ENCODE measurements at regions not wholly inside any gene's neighbourhood (a gene's known extent, or its start where the extent isn't known, plus 50 kb on each side); places are given as distances from the start of the nearest gene placed in this dataset.

GRCh38 chr2:164155558-164155957 is 419.8 kb upstream of the FIGN start:
- no peak for FAIRE-seq

DNA sequence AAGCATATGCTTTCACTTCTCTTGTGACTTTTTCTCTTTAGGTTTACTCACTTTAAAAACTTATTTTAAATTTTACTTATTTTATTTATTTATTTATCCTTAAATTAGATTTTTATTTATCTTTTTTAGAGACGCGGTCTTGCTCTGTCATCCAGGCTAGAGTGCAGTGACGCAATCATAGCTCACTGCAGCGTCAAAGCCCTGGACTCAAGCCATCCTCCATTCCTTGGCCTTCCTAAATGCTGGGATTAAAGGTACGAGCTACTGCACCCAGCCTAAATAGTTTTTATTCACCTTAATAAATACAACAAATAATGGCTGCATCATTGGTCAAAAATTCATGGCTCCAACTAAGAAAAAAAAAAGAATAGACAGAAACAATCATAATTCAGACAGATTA is 415.7 kb upstream of the FIGN start:
- FAIRE-seq, result no peak

DNA sequence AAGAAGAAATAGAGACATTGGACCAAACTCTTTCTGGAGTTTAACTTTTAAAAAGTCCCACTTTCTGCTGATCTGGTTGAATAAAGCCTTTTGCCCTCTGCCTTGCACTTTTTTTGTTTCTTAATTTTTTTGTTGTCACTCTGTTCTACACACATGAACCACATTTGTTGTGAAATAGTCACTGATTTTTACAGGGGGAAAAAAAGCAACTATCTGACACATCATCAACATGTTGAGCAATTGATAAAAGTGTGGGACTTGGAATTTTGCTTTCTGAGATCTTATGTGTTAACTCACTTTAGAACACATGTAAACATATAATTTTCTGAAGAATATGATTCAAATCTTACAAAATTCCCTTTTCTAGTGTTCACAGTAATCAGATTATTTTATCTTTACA is 414.8 kb upstream of the FIGN start:
- no peak for FAIRE-seq

GRCh38 chr2:164146441-164146840 is 410.6 kb upstream of the FIGN start:
- no peak for FAIRE-seq

GRCh38 chr2:164145093-164145987 is 409.5 kb upstream of the FIGN start:
- FAIRE-seq, result no peak

GRCh38 chr2:164143183-164143930 is 407.5 kb upstream of the FIGN start:
- no peak for FAIRE-seq

- no peak for FAIRE-seq
Measured at GRCh38 chr2:164142755-164143154, 406.9 kb upstream of the FIGN start.

DNA sequence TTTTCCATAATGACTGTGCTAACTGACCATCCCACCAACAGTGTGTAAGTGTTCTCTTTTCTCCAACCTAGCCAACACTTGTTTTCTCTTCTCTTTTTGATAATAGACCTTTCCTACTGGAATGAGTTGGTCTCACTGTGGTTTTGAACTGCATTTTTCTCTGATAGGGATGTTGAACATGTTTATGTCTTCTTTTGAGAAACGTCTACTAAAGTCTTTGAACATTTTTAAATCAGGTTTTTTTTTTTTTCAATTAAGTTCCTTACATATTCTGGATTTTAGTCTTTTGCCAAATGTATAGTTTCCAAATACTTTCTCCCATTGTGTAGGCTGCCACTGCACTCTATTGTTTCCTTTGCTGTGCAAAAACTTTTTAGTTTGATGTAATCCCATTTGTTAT is 405.5 kb upstream of the FIGN start:
- FAIRE-seq, result no peak

- FAIRE-seq, result no peak
Measured at GRCh38 chr2:164138750-164139149, 402.9 kb upstream of the FIGN start.

DNA sequence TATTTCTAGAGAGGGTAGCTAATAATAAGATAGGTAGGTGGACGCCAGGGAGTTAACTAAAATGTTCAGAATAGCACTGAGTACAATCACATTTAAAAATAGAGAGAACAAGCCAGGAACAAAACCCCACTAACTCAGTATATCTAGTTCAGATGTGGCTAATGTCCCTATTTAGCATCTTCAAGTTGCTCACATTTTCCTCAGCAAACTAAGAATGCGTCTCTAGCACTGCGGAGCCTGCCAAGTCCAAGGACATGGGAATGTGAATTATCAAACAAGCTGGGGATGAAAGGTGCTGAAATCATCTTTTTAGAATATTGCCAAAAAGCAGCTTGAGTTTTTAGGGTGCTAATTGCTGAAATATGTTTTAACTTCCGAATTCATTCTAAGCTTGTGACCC is 398.5 kb upstream of the FIGN start:
- FAIRE-seq, result no peak

GRCh38 chr2:164127971-164128527 is 392.2 kb upstream of the FIGN start:
- FAIRE-seq, result no peak

- peak; percentile 41 for FAIRE-seq
Measured at GRCh38 chr2:164126960-164127660, 391.3 kb upstream of the FIGN start.

GRCh38 chr2:164115806-164116205 is 380.0 kb upstream of the FIGN start:
- no peak for FAIRE-seq

GRCh38 chr2:164114937-164115336 is 379.1 kb upstream of the FIGN start:
- no peak for FAIRE-seq

GRCh38 chr2:164112105-164112504 is 376.3 kb upstream of the FIGN start:
- no peak for FAIRE-seq

GRCh38 chr2:164110515-164110914 is 374.7 kb upstream of the FIGN start:
- FAIRE-seq, result no peak

GRCh38 chr2:164109006-164109405 is 373.2 kb upstream of the FIGN start:
- FAIRE-seq, result no peak

DNA sequence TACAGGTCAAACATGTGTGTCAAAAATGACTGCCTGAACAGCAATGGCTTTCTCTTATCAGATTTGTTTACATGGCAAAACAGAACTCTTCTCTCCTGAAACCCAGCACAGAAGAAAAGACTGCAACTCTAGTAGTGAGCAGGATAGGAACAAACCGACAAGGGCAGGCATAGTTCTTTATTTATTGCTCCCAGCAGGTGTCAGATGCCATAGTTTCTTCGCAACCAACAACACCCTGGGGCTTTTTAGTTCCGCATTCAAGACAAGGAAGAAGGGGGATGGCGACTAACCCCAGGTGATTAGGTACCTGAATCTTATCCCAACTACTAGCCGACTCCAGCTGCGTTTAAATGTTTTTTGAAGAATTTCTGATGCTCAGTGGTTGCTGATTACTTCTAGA is 367.5 kb upstream of the FIGN start:
- no peak for FAIRE-seq

DNA sequence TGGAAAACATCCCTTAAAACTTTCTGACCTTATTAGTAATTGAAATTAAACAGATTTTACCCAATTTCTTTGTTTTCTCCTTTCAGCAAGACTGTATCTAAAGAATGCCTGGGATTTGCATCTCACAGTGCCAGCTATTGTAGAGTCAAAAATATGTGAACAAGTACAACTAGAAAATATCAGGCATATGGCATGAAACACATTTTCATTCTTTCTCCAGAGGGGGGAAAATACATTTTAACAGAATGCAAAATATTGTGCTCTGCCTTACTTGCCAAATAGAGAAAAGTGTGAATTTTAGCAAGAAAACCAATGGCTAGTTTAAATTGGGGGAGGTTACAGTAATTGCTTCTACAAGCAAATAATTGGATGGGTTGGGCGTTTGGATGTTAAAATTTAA is 366.6 kb upstream of the FIGN start:
- no peak for FAIRE-seq

DNA sequence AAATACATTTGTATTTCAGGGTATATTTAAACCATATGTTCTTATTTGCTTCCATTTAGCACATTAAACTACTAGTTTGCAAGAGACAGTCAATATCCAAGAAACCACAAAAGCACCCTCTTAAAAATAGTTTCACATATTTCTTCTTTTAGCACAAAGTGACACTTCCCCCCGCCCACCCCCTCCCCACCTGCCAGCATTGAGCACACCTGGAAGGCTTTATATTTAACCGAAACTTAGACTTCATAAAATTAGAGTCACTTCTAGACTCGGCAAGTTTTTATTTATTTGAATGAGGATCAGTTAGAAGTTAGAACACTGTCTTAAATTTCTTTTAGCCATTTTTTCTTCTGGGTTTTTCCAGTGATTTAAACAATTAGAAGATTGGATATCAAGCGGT is 355.9 kb upstream of the FIGN start:
- FAIRE-seq, result no peak

GRCh38 chr2:164090533-164090932 is 354.7 kb upstream of the FIGN start:
- FAIRE-seq, result no peak

DNA sequence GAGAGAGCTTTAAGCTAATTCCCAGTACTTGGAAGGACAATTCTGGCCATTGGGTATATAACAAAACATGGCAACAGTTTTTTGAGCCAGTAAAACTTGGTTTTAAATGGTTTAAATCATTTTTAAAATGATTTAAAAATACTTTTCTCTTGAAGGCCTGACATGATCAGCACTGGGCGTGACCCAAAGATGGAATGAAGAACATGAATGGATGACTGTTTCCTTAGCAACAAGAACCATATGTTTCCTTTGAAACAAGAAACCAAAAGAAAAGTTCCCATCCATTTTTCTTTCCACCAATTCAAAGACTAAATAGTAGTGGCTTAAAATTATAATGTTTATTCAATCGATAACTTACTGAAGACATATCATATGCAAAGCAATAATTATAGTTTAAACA is 348.3 kb upstream of the FIGN start:
- FAIRE-seq, result no peak

DNA sequence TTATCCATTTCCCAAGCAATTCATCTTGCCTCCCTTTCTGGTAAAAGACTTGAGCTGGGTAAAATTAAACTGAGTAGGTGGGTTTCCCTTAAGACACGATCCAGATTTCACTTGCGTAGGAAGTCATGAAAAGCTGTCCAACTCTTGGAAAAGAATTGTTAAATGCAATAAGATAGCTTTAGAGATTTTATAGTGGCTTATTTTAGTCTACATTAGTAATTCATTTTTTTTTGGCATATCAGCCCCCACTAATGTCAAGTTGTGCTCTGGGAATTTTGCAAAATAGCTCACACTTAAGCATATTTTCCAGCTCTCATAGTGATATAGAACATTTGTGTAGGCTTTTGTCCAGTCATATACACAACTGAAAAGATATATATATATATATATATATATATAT is 344.7 kb upstream of the FIGN start:
- FAIRE-seq, result no peak
